Omental fat pad (tissue), 3 donors: ENCODE measurements at regions not wholly inside any gene's neighbourhood (a gene's known extent, or its start where the extent isn't known, plus 50 kb on each side); places are given as distances from the start of the nearest gene placed in this dataset.

ENCODE experiments used
- ATAC-seq: fragments of 150-250 bp; one replicate; pipeline ENCODE4 v1.9.1; 2016; ENCODE audit warnings: mild to moderate bottlenecking, moderate library complexity; ENCODE audit not compliant: low FRiP score
- DNase-seq: peaks from one replicate; pipeline ENCODE4 v3.0.0-alpha.2; 2019; ENCODE audit warnings: low spot score
- TF ChIP-seq, protein P1 (sequence below), 3 donors: fragments of 450-650 bp; IDR thresholded peaks; one replicate each; pipeline ENCODE4 v1.5.1; 2016 to 2017; ENCODE audit warnings: antibody characterized with exemption in 3 of 3, mild to moderate bottlenecking in 3 of 3, moderate library complexity in 2 of 3

DNA sequence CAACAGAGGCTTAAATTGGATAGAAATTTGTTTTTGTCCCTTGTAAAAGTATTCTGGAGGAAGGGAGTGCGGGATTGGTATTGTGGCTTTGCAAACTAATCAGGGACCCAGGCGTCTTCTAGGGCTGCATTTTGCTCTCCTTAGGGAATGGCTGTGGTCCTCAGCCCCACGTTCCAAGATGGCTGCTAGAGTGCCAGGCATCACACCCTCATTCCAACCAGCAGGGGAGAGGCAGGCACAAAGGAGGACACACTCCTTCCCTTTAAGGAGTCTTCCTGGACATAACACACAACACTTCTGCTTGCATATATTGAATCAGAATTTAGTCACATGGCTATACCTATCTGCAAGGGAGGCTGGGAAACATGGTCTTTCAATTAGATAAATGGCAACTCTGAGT, 174.5 kb upstream of the LYSMD4 start:
- ATAC-seq (no peak), DNase-seq (no peak)
- TF ChIP-seq, protein P1, sequence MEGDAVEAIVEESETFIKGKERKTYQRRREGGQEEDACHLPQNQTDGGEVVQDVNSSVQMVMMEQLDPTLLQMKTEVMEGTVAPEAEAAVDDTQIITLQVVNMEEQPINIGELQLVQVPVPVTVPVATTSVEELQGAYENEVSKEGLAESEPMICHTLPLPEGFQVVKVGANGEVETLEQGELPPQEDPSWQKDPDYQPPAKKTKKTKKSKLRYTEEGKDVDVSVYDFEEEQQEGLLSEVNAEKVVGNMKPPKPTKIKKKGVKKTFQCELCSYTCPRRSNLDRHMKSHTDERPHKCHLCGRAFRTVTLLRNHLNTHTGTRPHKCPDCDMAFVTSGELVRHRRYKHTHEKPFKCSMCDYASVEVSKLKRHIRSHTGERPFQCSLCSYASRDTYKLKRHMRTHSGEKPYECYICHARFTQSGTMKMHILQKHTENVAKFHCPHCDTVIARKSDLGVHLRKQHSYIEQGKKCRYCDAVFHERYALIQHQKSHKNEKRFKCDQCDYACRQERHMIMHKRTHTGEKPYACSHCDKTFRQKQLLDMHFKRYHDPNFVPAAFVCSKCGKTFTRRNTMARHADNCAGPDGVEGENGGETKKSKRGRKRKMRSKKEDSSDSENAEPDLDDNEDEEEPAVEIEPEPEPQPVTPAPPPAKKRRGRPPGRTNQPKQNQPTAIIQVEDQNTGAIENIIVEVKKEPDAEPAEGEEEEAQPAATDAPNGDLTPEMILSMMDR (IDR thresholded peaks at IDR 0.05) = no peak

DNA sequence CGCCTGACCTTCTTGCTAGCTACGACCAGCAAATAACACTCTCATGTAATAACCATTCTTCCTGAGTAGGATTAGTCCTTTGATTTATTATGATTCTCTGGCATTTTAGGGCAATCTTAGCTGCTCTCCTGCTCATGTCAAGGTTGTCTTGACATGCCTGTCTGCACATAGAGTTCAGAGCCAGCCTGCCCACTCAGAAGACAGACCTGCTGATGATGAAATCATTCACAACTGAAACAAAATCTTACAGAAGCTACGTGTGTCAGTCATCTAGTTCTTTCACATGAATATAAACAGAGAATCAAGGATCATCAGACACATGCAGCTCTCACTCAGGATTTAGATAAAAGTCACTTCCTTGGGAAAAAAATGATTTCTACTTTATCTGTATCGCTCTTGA, 173.6 kb upstream of the LYSMD4 start:
- ATAC-seq (no peak), DNase-seq (no peak)
- TF ChIP-seq, protein P1 (IDR thresholded peaks at IDR 0.05) = no peak

GRCh38 chr15:99906311-99906710, 173.1 kb upstream of the LYSMD4 start:
- no peak for ATAC-seq
- TF ChIP-seq, protein P1 (IDR thresholded peaks at IDR 0.05) = no peak

DNA sequence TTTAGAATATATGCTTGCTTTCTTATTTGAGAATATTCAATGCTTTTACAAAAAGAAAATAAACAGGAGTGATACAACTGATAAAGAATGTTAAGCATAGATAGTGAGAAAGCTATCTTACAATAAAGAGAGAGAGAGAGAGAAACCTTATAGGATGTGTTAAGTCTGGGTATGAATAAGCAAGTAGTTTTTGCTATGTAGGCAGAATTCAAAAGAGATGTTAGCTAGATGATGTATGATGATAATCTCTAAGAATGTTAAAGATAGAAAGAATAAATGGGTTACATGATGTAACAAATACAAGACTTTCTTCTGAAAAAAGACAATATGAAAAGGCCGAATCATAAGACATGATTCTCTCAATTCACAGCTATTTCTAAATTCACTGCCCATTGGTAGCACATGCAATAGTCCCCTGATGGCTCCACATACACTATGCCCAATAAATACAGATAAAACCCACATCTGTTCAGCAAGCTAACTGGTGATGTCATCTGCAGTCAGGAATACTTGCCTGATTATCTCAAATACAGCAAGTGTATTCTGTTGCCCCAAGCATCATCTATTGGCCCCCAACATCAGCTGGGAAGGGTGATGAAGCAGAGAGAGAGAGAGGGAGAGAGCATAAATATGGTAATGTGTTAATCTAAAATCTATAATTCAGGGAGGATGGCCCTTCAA, 169.2 kb upstream of the LYSMD4 start:
- DNase-seq (no peak), ATAC-seq (no peak)
- TF ChIP-seq, protein P1 (IDR thresholded peaks at IDR 0.05) = no peak

More at GRCh38 chr15:99906311-99906710, 173.1 kb upstream of the LYSMD4 start:
- no peak for DNase-seq

DNA sequence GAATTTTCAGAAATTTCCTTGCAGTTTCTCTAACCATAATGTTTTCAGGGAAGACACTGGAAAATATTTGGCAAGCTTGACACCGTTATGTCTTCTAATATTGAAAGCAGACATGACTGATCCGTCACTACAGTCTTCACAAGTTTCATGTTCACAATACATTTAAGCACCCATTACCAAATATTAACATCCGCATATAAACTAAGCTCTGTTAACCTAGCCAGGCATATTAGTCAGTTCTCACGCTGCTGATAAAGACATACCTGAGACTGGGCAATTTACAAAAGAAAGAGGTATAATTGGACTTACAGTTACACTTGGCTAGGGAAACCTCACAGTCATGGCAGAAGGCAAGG, 162.7 kb upstream of the LYSMD4 start:
- TF ChIP-seq, protein P1 (IDR thresholded peaks at IDR 0.05) = no peak

DNA sequence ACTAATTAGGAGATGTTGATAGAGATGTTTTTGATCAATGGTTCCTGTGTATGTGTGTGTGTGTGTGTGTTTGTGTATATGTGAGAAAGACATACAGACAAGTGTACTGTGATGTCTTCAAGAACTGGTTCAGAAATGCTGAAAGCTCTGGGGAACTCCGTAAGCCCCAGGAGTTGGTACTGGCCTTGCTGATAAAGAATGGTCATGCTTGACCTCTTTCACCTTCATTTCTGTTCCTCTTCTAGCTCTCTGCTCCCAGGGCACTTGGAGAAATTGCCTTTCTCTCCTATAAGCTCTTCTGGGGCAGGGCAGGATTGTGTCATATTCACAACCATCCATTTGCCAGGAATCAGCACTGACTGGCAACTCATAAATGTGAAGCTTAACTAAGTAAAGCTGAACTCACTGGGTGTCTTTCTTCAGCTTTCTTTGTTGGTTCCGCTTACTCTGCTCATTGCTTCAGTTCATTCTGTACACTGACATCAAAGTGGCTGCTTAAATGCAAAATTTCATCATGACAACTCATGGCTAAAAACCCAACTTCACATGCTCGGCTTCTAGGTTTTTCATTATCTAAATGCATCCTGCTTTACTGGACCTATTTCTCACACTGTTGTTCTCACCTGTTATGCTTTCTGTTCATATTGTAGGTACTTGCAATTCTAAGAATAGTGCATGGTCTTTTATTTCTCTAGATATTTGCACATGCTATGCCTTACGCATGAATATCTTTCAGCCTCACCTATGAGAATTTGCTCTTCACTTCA, 162.1 kb upstream of the LYSMD4 start:
- ATAC-seq (no peak), DNase-seq (no peak)

More for the DNA sequence above, 162.7 kb upstream of the LYSMD4 start:
- ATAC-seq = no peak
- no peak for DNase-seq

More for the DNA sequence above, 162.1 kb upstream of the LYSMD4 start:
- TF ChIP-seq, protein P1 (IDR thresholded peaks at IDR 0.05) = no peak
